GM21381 (cell line): ENCODE measurements at regions not wholly inside any gene's neighbourhood (a gene's known extent, or its start where the extent isn't known, plus 50 kb on each side); places are given as distances from the start of the nearest gene placed in this dataset.

Experiments used
- ATAC-seq: cut with Tn5 transposase; IDR thresholded peaks from one replicate; pipeline ENCODE4 v1.9.1; 2021; ENCODE audit warnings: mild to moderate bottlenecking, moderate library complexity; ENCODE audit not compliant: unreplicated experiment

DNA sequence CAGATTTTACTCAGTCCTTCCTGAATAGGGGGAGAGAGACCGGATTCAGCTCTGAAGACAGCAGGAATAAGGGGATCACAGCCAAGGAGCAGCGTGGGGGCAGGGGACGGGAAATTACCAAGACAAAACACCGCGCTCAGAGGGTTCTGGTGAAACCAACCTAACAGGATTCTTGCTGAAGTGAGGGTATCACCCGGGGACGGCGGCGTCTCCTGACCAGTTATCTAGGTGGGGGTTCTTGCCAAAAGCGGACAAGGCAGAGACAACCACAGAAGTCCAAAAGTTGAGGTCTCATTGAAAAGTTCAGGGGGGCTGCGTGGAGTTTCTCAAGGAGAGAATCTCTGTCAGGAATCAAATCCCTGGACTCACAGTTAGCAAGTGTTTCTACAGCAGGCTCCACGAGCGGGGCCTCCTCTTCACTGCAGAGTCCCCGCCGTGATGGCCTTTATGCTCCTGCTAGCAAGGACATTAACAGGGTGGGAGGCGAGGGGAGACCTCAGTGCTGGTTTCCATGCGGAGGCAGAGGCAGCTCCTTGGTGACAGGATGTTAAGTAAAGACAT is 291.0 kb downstream of the BRD1 start:
- no peak for ATAC-seq

DNA sequence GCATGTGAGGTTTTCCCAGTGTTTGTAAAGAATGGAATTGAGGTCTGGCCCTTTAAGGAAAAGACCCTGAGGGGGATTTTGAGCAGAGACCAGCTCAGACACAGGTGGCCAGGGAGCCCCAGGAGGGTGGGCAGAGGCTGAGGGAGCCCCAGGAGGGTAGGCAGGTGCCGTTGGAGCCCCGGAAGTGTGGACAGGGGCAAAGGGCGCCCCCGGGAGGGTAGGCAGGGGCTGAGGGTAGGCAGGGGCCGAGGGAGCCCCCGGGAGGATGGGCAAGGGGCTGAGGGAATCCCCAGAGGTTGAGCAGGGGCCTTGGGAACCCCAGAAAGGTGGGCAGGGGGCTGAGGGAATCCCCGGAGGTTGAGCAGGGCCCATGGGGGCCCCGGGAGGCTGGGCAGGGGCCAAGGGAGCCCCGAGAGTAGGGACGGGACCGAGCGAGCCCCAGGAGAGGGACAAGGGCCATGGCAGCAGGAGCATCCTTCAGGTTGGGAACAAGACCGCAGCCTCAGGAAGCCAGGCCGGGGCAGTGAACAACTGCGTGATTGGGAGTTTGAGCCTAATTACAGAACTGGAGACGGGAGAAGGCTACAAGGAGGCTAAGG is 292.0 kb downstream of the BRD1 start:
- no peak for ATAC-seq

DNA sequence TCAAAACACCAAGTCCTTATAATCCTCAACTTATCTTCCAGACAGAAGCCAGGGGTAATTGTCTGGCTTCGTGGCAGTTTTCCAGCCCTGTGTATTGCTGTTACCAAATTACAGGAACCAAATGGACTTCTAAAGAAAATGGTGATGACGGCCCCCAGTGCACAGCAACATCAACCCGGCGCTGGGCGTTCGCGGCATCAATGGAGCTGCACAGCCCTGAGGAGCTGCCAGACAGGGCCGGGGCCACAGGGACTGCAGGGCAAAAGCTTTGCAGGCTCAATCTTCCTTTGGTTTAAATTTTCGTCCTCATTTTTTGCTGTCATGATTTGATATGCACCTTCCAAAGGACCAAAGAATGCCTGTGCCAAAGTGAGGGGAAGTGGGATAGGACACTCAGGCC is 292.5 kb downstream of the BRD1 start:
- no peak for ATAC-seq

DNA sequence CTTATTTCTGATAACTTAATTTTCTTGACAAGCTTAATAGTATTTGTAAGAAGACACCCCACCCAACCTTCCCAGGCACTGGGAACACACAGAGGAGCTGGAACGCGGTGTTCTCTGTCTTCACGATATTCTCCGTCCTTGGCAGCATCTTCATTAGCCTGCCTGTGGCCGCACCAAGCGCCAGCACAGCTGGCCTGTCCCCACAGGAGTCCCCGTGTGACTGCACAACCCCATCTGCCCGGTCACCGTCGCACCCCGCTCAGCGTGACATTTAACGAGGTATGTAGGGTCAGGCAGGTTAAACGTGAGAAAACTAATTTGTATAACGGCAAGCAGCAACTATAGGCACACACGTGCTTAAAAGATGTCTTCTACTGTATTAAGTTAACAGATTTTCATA is 293.3 kb downstream of the BRD1 start:
- ATAC-seq = no peak

DNA sequence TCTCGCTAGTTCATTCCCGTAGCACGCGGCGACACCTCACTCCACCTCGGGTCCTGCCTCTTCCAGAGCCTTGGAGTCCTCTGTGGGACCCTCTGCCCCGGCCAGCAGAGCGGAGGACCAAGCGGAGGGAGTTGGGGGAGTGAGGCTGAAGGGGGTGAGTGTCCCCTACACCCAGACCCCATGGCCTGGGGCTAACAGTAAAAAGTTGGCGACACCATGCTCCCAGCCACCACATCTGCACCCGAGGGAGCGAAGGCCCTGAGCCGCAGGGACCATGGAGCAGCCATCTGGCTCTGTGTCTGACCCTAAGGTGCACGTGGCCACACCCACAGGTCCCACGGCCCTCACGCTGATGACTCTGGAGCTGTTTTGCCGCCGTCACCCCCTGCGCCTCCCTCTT is 293.8 kb downstream of the BRD1 start:
- no peak for ATAC-seq

DNA sequence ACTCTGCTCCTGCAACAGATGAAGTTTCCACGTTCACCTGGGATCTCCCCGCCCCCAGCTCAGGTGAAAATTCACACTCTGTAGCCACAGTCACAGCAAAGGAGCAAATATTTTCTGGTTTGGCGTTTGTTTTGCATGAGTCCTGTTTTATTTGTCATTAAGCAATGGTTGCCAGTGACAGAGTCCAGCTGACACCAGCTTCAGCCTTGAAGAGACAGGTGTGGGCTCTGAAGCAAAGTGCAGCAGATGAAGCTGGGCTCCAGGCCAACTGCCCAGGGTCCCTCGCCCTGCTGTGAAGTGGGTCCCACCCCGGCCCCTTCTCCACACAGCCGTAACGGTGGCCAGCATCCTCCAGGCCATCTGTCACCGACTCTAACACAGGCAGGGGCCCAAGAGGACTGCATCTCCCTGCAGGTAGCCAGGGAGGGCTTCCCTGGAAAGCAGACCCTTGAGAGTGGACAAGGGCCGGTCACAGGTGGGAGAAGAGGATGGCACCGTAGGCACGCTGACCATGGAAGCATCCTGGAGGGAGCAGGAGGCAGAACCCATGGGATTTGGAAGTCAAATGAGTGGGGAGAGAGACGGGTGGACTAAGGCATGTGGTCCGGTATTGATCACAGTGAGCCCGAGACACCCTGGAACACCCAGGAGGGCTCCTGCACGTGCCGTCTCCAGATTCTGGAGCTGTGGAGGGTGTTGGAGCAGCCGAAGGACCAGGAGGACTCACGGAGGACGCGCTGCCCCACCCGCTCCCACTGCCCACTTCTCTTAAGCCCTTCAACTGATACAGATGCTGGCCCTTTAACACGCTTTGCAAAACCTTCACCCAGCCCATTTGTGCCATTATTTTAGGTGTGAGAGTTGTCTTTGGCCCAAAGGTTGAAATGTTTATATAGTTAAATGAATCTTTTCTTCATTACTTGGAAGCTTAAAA is 294.5 kb downstream of the BRD1 start:
- no peak for ATAC-seq

DNA sequence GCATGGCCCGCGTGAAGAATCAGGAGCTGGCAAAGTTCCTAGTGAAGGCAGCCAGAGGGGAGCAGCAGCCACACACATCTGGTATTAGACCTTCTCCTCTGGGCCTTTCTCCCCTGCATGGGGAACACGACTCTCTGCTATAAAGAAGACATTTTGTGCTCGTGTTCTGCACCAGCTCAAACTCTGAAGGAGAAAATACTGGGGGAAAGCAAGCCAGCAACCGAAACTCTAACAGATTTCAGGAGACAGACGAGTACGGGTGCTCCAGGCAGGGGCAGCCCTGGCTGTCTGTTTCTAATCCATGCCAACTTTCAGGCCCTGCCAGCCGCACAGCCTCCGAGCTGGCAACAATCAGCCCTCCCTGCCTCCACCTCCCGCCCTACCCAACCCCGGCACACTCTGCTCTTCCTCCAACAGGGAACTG is 296.3 kb downstream of the BRD1 start:
- no peak for ATAC-seq

DNA sequence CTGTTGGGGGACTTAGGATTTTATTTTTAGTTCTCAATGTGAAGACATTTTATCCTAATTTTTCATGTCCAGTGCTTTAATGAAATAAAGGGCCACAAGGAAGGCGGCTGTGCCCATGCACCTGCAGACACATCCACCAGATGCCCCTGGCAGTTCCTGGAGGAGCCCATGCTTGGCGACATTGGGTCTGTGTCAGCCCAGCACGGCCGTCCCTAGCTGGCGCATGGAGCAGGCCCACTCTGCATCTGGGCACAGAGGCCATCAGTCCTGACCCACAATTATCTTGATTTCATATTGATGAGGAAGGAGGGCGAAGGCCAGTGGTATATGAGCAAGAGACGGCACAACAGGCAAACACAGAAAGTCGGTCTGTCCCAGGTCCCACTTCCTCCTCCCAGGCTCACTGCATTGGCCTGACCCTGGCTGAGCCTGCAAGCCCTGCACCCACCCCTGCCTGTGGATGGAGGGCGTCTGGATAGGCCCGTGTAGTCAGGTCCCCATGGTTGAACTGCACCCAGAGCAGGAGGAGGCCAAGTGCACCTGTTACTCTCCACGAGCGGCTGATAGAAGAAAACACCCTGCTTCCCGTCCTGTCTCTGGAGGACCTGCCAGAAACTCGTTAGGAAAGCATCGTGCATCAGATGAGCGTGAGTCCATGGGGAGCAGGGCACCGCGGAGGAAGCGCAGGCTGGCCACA is 296.9 kb downstream of the BRD1 start:
- no peak for ATAC-seq

DNA sequence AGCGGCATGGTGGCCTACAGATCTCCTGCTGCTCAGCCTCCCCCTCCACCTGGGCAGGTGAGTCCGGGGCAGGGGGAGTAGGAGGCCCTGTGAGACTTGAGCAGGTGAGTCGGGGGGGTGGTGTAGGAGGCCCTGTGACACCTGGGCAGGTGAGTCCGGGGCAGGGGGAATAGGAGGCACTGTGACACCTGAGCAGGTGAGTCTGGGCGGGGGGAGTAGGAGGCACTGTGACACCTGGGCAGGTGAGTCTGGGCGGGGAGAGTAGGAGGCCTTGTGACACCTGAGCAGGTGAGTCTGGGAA is 299.3 kb downstream of the BRD1 start:
- ATAC-seq = no peak

DNA sequence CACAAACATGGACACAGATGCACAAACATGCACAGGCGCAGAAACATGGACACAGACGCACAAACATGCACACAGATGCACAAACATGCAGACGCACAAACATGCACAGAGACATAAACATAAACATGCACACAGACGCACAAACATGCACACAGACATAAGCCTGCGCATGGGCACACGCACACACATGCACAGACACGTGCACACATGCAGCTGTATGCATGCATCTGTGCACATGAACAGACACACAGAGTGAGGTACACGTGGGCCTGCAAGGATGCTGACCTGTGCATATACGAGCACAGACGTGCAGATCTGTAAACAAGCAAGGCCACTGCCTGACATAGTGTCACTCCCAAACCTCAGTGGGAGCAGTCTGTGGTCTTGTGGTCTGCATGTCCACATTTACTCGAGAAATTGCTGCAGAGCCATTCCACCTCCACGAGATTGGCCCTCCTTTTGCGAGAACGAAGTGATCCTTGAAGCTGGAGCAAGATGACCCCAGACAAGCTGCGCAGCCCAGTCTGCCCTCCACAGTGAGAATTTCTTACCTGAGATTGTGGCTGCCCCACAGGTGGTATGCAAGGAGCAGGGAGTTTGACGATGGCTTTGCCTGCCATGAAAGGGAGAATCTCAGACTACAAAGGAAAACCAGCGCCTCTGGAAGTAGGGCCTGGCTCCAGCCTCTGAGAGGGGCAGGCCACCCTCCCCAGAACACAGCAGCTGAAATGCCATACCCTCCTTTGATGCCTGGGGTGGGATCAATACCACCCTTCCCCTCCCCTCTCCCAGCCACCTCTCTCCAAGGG is 299.9 kb downstream of the BRD1 start:
- ATAC-seq = no peak

DNA sequence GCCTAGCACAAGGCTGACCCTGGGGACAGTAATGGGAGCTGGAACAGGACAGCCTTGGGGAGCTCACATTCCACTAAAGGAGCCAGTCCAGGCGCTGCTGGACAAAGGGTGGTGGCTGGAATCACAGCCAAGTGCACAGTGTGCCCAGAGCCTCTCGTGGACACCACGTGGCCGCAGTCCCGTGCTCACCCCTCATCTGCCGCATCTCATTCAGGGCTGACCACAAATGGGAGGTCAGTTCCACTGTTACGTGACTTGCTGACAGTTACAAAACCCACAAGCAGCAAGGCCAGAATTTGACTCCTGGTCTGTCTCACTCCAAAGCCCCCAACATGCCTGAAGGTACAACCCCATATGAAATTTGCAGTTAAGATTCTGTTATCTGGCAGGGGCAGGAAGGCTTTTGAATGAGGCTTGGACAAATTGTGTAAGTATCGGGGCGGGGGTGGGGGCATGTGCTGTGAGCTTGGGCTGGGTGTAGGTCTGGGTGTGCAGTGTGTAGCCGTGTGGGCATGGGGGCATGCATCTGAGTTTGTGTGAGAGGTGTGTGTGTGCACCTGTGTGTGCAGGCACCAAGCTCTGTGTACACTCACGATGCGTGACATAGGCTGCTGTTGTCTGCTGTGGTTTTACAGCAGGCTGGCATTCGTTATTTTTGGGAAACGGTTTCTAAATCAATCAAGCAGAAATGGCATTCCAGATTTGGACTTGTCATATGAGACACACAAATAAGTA is 301.7 kb downstream of the BRD1 start:
- ATAC-seq = no peak

DNA sequence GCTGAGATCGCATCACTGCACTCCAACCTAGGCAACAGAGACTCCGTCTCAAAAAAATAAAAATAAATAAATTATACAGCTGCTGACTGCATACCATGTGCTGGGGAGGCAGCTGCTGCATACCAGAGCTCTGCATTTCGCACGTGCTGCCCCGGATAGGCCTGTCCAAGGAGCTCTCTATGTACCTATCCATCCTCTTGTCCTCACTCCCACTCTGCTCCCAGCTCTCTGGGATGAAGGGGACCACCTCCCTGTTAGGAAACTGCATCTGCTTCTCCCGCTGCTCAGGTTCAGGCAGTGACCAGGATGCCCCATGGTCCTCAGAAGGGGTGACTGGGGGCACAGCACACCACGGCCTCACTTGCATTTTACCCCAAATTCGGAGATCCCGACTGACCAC is 302.3 kb downstream of the BRD1 start:
- no peak for ATAC-seq

DNA sequence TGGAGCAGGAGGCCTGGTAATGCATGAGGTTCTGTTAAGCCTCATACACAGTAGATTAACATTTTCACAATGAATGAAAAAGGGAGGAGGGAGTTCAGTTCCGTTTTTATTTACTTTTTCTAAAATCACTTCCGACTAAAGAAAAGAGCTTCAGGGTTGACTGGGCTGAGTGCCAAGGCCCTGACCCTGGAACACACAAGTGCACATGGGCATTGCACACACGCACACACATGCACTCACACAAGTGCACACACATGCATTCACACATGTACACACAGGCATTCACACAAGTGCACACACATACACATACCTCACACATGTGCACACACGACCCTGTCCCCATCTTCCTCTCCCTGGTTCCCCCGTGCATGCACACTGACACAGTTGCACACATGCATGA is 303.3 kb downstream of the BRD1 start:
- ATAC-seq = no peak

DNA sequence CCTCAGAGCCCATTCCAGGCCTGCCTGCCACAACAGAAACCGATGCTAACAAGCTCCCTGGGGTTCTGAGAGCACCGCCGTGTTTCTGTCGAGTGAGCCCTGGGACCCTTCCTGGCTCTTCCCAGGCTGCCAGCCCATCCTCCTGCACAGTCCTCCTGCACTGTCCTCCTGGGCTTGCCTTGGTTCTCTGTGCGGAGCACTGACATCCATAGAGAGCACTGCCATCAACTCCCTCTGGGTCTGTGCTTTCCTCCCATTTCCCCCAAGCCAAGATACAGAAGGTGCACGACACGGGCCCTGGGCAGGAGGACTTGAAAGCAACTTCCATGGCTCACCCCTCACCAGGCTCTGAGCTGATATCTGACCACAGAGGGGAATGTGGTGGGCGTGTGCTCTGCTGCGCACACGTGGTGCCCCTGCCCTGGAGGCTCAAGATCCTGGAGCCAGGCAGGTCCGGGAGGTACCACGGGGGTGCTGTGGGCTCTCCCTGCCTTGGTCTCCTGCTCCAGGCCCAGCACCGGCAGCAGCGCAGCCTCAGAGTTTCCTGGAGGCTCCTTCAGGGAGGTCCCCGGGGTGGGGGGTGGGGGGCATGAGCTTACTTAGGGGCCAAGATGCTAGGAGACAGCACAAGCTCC is 304.2 kb downstream of the BRD1 start:
- no peak for ATAC-seq

DNA sequence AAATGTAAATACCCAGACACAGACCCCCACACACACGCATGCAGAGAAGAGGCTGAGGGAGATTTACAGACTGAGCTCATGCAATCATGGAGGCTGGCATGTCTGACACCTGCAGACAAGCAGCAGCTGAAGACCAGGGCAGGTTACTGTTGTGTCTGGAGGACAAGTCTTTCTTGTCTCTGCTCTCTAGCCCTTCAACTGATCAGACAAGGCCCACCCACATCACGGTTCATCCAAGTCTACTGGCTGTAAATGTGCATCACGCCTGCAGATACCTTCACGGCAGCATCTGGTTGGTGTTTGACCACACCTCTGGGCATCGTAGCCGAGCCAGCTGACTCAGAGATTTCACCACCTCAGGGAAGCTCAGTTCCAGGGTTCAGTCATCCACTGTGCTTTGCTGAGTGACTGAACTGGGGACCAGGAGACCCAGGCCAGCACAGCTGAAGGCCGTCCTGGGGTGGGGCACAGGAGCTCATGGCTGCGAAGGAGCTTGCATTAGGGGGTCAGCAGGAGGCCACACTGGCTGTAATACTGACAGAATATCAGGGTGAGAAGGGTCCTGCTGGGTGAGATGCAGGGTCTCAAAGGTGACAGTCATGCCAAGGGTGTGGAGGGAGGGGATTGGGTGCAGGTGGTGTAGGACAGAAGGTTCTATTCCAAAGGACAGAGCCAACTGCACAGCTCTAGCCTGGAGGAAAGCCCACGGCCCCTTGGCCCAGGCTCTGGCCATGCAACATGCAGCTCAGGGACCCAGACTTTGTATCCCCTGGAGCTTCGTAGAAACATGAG is 304.9 kb downstream of the BRD1 start:
- ATAC-seq = no peak

DNA sequence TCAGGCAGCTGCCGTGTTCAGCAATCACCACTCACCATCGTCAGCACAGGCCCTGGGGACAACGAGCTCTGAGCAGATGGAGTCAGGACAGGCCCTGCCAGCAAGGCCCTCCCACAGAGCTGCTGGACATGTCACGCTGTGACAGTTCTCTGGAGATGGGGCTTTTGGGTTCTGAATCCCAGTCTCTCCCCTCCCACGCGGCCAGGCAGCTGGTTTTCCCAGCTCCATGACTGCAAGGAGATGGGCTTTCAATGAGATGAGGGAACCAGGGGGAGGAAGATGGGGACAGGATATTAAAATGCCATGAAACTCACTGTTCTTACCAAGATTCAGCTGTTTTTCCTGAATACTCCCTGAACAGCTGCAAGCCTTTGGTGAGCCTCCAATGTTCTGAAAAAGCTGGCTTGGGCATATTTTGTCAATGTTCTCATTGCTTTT is 305.9 kb downstream of the BRD1 start:
- ATAC-seq = no peak

DNA sequence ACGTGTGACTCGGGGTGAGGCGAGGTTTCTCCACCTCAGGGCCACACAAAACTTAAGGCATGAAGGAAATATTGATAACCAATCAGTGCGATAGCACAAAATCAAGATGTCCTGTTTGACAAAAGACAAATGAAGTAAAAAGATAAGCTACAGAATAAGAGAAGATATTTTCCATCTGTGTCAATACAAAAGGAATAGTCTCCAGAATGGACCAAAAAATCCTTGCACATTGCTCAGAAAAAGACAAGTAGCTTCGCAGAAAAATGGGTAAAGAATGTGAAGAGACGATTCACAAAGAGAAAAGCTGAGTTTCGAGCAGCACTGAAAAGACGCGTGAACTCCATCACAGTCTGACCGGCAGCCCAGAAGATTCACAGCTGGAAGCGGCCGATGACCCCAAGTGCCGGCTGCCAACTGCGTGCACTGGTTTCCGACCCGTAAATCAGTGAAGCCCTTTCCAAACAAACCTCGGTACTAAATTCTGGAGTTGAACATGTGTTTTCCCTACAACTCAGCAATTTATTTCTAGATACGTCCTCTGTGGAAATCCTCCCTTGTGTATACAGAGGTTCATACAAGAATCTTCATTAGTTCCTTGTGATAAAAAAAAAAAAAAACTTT is 308.4 kb downstream of the BRD1 start:
- ATAC-seq = no peak

DNA sequence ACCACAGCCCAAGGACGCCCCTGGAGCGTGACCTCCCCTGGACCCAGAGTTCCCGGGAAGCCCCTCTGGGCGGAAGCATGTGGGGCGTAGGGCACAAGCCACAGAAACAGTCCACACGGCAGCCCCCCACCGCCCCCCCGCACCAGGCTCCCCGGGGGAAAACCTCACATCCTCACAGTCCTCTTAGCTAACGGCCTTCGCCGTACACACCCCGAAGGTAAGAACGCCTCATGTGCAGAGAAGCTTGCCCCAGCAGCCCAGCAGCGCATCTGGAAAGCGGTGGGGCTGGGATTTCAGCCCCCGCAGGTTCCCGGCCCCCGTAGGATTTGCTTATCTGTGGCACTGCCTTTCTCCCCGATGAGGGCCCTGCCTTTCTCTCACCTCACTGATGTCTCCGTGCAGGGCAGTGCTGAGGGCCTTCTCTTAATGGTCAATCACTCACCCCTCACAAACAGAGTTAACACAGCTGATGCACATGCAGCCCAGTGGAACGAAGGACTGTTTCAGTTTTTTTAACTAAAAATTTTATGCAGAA is 309.2 kb downstream of the BRD1 start:
- ATAC-seq = no peak
